BLaER1 (cell line): ENCODE measurements at regions not wholly inside any gene's neighbourhood (a gene's known extent, or its start where the extent isn't known, plus 50 kb on each side); places are given as distances from the start of the nearest gene placed in this dataset.

Source experiments
- H3K27ac ChIP-seq: shearing (Covaris generic); formaldehyde crosslinking; 2 replicates; pipeline ENCODE4 v1.8.1; 2022
- H3K27me3 ChIP-seq: shearing (Covaris generic); formaldehyde crosslinking; 2 replicates; pipeline ENCODE4 v1.8.1; 2022
- H3K36me3 ChIP-seq: shearing (Covaris generic); formaldehyde crosslinking; 2 replicates; pipeline ENCODE4 v1.8.1; 2022
- H3K4me1 ChIP-seq: shearing (Covaris generic); formaldehyde crosslinking; 2 replicates; pipeline ENCODE4 v1.8.1; 2022
- H3K4me2 ChIP-seq: shearing (Covaris generic); formaldehyde crosslinking; 2 replicates; pipeline ENCODE4 v1.8.1; 2022
- H3K4me3 ChIP-seq: shearing (Covaris generic); formaldehyde crosslinking; 2 replicates; pipeline ENCODE4 v1.8.1; 2022
- H3K9ac ChIP-seq: shearing (Covaris generic); formaldehyde crosslinking; 2 replicates; pipeline ENCODE4 v1.8.1; 2022
- H3K9me3 ChIP-seq: shearing (Covaris generic); formaldehyde crosslinking; 2 replicates; pipeline ENCODE4 v1.8.1; 2022
- H4K20me1 ChIP-seq: shearing (Covaris generic); formaldehyde crosslinking; 2 replicates; pipeline ENCODE4 v1.8.1; 2022
- Cebpa-rat ChIP-seq: shearing (Covaris generic); IDR thresholded peaks from 2 replicates; pipeline ENCODE4 v1.8.1; 2022

GRCh38 chr4:23144707-23145106 is 452.0 kb downstream of the GBA3 start:
- H3K9me3 ChIP-seq = no peaks in the 10 kb centered on the region
- no peak overlapping the region for H3K4me2 ChIP-seq
- no peaks in the 10 kb centered on the region for H3K36me3 ChIP-seq
- H4K20me1 ChIP-seq = no peaks in the 10 kb centered on the region
- H3K4me3 ChIP-seq = no peak overlapping the region
- no peak overlapping the region for H3K27ac ChIP-seq
- no peaks in the 10 kb centered on the region for H3K27me3 ChIP-seq
- TF ChIP-seq Cebpa-rat = no peak
- H3K4me1 ChIP-seq = no peaks in the 10 kb centered on the region
- H3K9ac ChIP-seq = no peak overlapping the region

GRCh38 chr4:23135792-23136645 is 443.3 kb downstream of the GBA3 start:
- Histone ChIP-seq H3K4me3 (no peak overlapping the region), H3K9ac (no peak overlapping the region), H3K36me3 (no peaks in the 10 kb centered on the region), H3K27me3 (no peaks in the 10 kb centered on the region), H3K4me2 (no peak overlapping the region), H3K9me3 (no peaks in the 10 kb centered on the region), H4K20me1 (no peaks in the 10 kb centered on the region), H3K4me1 (no peaks in the 10 kb centered on the region), H3K27ac (no peak overlapping the region)
- no peak for TF ChIP-seq Cebpa-rat

- no peak overlapping the region for H3K4me2 ChIP-seq
- TF ChIP-seq Cebpa-rat = no peak
- H4K20me1 ChIP-seq = no peaks in the 10 kb centered on the region
- no peaks in the 10 kb centered on the region for H3K27me3 ChIP-seq
- no peaks in the 10 kb centered on the region for H3K9me3 ChIP-seq
- H3K27ac ChIP-seq = no peak overlapping the region
- no peaks in the 10 kb centered on the region for H3K4me1 ChIP-seq
- H3K9ac ChIP-seq = no peak overlapping the region
- H3K4me3 ChIP-seq = no peak overlapping the region
- H3K36me3 ChIP-seq = no peaks in the 10 kb centered on the region
Measured at GRCh38 chr4:23134331-23134730, 441.6 kb downstream of the GBA3 start.

- no peaks in the 10 kb centered on the region for H3K9me3 ChIP-seq
- no peak overlapping the region for H3K9ac ChIP-seq
- H3K36me3 ChIP-seq = no peaks in the 10 kb centered on the region
- no peak for TF ChIP-seq Cebpa-rat
- no peaks in the 10 kb centered on the region for H3K27me3 ChIP-seq
- no peaks in the 10 kb centered on the region for H4K20me1 ChIP-seq
- H3K27ac ChIP-seq = no peak overlapping the region
- H3K4me2 ChIP-seq = no peak overlapping the region
- H3K4me1 ChIP-seq = no peaks in the 10 kb centered on the region
- no peak overlapping the region for H3K4me3 ChIP-seq
Measured at GRCh38 chr4:23130845-23131244, 438.1 kb downstream of the GBA3 start.

GRCh38 chr4:23125118-23125517 is 432.4 kb downstream of the GBA3 start:
- TF ChIP-seq Cebpa-rat = no peak
- Histone ChIP-seq H3K27ac (no peak overlapping the region), H3K4me1 (no peaks in the 10 kb centered on the region), H3K9ac (no peak overlapping the region), H4K20me1 (no peaks in the 10 kb centered on the region), H3K36me3 (no peaks in the 10 kb centered on the region), H3K4me3 (no peak overlapping the region), H3K9me3 (no peaks in the 10 kb centered on the region), H3K27me3 (no peaks in the 10 kb centered on the region), H3K4me2 (no peak overlapping the region)

- no peak overlapping the region for H3K4me2 ChIP-seq
Measured at GRCh38 chr4:23122666-23123400, 430.1 kb downstream of the GBA3 start.

GRCh38 chr4:23120374-23120773 is 427.6 kb downstream of the GBA3 start:
- Histone ChIP-seq H4K20me1 (no peaks in the 10 kb centered on the region), H3K36me3 (no peaks in the 10 kb centered on the region), H3K9ac (no peak overlapping the region), H3K4me1 (no peaks in the 10 kb centered on the region), H3K27me3 (no peaks in the 10 kb centered on the region), H3K27ac (no peak overlapping the region), H3K9me3 (no peaks in the 10 kb centered on the region), H3K4me2 (no peak overlapping the region), H3K4me3 (no peak overlapping the region)
- no peak for TF ChIP-seq Cebpa-rat

More at GRCh38 chr4:23122666-23123400, 430.1 kb downstream of the GBA3 start:
- no peak overlapping the region for H3K27ac ChIP-seq
- no peaks in the 10 kb centered on the region for H3K36me3 ChIP-seq
- H4K20me1 ChIP-seq = no peaks in the 10 kb centered on the region
- no peak for TF ChIP-seq Cebpa-rat
- no peaks in the 10 kb centered on the region for H3K27me3 ChIP-seq
- H3K4me3 ChIP-seq = no peak overlapping the region
- H3K9ac ChIP-seq = no peak overlapping the region
- no peaks in the 10 kb centered on the region for H3K4me1 ChIP-seq
- no peaks in the 10 kb centered on the region for H3K9me3 ChIP-seq

- H3K9me3 ChIP-seq = no peaks in the 10 kb centered on the region
- H3K27me3 ChIP-seq = no peaks in the 10 kb centered on the region
- no peaks in the 10 kb centered on the region for H3K36me3 ChIP-seq
- no peaks in the 10 kb centered on the region for H3K4me1 ChIP-seq
- H3K4me2 ChIP-seq = no peak overlapping the region
- H4K20me1 ChIP-seq = no peaks in the 10 kb centered on the region
- H3K4me3 ChIP-seq = no peak overlapping the region
- H3K9ac ChIP-seq = no peak overlapping the region
- no peak for TF ChIP-seq Cebpa-rat
- H3K27ac ChIP-seq = no peak overlapping the region
Measured at GRCh38 chr4:23117826-23118225, 425.1 kb downstream of the GBA3 start.

- Histone ChIP-seq H3K4me1 (no peaks in the 10 kb centered on the region), H3K4me3 (no peak overlapping the region), H4K20me1 (no peaks in the 10 kb centered on the region), H3K9ac (no peak overlapping the region), H3K27me3 (no peaks in the 10 kb centered on the region), H3K4me2 (no peak overlapping the region), H3K9me3 (no peaks in the 10 kb centered on the region), H3K27ac (no peak overlapping the region), H3K36me3 (no peaks in the 10 kb centered on the region)
- no peak for TF ChIP-seq Cebpa-rat
Measured at GRCh38 chr4:23114538-23114937, 421.8 kb downstream of the GBA3 start.

GRCh38 chr4:23113104-23113503 is 420.4 kb downstream of the GBA3 start:
- Histone ChIP-seq H3K4me1 (no peaks in the 10 kb centered on the region), H3K9ac (no peak overlapping the region), H3K4me3 (no peak overlapping the region), H4K20me1 (no peaks in the 10 kb centered on the region), H3K27ac (no peak overlapping the region), H3K4me2 (no peak overlapping the region), H3K27me3 (no peaks in the 10 kb centered on the region), H3K9me3 (no peaks in the 10 kb centered on the region), H3K36me3 (no peaks in the 10 kb centered on the region)
- TF ChIP-seq Cebpa-rat = no peak
